Ascending aorta (tissue), 2 donors: ENCODE measurements at regions not wholly inside any gene's neighbourhood (a gene's known extent, or its start where the extent isn't known, plus 50 kb on each side); places are given as distances from the start of the nearest gene placed in this dataset.
A peak's percentile ranks its signal among the peaks of the same experiment; 100 is the strongest.

Experiments
- DNase-seq, 2 donors: peaks; one replicate each; pipeline ENCODE4 v3.0.0-alpha.2; 2019; ENCODE audit warnings: low spot score in 2 of 2
- H3K27ac ChIP-seq, 2 donors: fragments of 200-600 bp; sonication (generic); one replicate each; pipeline ENCODE4 v1.5.1; 2016 to 2017; ENCODE audit warnings: mild to moderate bottlenecking in 1 of 2
- H3K27me3 ChIP-seq: fragments of 200-600 bp; sonication (generic); one replicate; pipeline ENCODE4 v1.5.1; 2017
- H3K36me3 ChIP-seq, 2 donors: fragments of 200-600 bp; sonication (generic); one replicate each; pipeline ENCODE4 v1.5.1; 2016
- H3K4me1 ChIP-seq, 2 donors: fragments of 200-600 bp; sonication (generic); one replicate each; pipeline ENCODE4 v1.5.1; 2016 to 2017; ENCODE audit warnings: mild to moderate bottlenecking in 1 of 2
- H3K4me3 ChIP-seq, 2 donors: fragments of 200-600 bp; sonication (generic); one replicate each; pipeline ENCODE4 v1.5.1; 2016 to 2017; ENCODE audit warnings: mild to moderate bottlenecking in 1 of 2
- H3K9me3 ChIP-seq, 2 donors: fragments of 200-600 bp; sonication (generic); one replicate each; pipeline ENCODE4 v1.5.1; 2016
- CTCF ChIP-seq, 3 experiments: fragments of 200-600 bp in 2 of 3; fragments of 450-650 bp in 1 of 3; sonication (generic) in 2 of 3; IDR thresholded peaks; one replicate each; pipeline ENCODE4 v1.5.1; 2016 to 2019; ENCODE audit warnings: antibody characterized with exemption in 3 of 3, mild to moderate bottlenecking in 1 of 3, moderate library complexity in 1 of 3
- intact Hi-C: fragments of 100-400 bp; cut with DNase I; formaldehyde crosslinking; loops from one replicate; pipeline ENCODE4 v1.15.1; 2023

GRCh38 chr20:24108581-24108980 lies 120.0 kb upstream of the GGTLC1 start:
- no peaks in the 10 kb centered on the region for H3K4me1 ChIP-seq
- no peak overlapping the region for H3K27ac ChIP-seq
- intact Hi-C loops = no loop called here
- no peaks in the 10 kb centered on the region for H3K36me3 ChIP-seq
- H3K4me3 ChIP-seq = no peak overlapping the region
- H3K27me3 ChIP-seq = no peaks in the 10 kb centered on the region
- TF ChIP-seq CTCF (IDR thresholded peaks at IDR 0.05) = no peak
- DNase-seq = no peak
- no peaks in the 10 kb centered on the region for H3K9me3 ChIP-seq

- Histone ChIP-seq H3K27ac (no peak overlapping the region), H3K27me3 (no peaks in the 10 kb centered on the region), H3K9me3 (no peaks in the 10 kb centered on the region), H3K4me1 (no peaks in the 10 kb centered on the region), H3K4me3 (no peak overlapping the region), H3K36me3 (no peaks in the 10 kb centered on the region)
- intact Hi-C loops = no loop called here
- DNase-seq = no peak
- no peak for TF ChIP-seq CTCF (IDR thresholded peaks at IDR 0.05)
Observed at GRCh38 chr20:24106801-24107445, 118.3 kb upstream of the GGTLC1 start.

GRCh38 chr20:24106150-24106800 lies 117.7 kb upstream of the GGTLC1 start:
- Histone ChIP-seq H3K4me3 (no peak overlapping the region), H3K27me3 (no peaks in the 10 kb centered on the region), H3K4me1 (no peaks in the 10 kb centered on the region), H3K9me3 (no peaks in the 10 kb centered on the region), H3K27ac (no peak overlapping the region), H3K36me3 (no peaks in the 10 kb centered on the region)
- intact Hi-C loops = no loop called here
- TF ChIP-seq CTCF (IDR thresholded peaks at IDR 0.05) = no peak
- no peak for DNase-seq

- Histone ChIP-seq H3K27ac (no peak overlapping the region), H3K36me3 (no peaks in the 10 kb centered on the region), H3K9me3 (no peaks in the 10 kb centered on the region), H3K4me3 (no peak overlapping the region), H3K4me1 (no peaks in the 10 kb centered on the region), H3K27me3 (no peaks in the 10 kb centered on the region)
- intact Hi-C loops = no loop called here
- DNase-seq = no peak
- TF ChIP-seq CTCF (IDR thresholded peaks at IDR 0.05) = no peak
Observed at GRCh38 chr20:24102749-24103333, 114.3 kb upstream of the GGTLC1 start.

GRCh38 chr20:24102290-24102689 lies 113.7 kb upstream of the GGTLC1 start:
- intact Hi-C loops = no loop called here
- Histone ChIP-seq H3K27me3 (no peaks in the 10 kb centered on the region), H3K9me3 (no peaks in the 10 kb centered on the region), H3K4me3 (no peak overlapping the region), H3K4me1 (no peaks in the 10 kb centered on the region), H3K36me3 (no peaks in the 10 kb centered on the region), H3K27ac (no peak overlapping the region)
- TF ChIP-seq CTCF (IDR thresholded peaks at IDR 0.05) = peak in 1 of 3 experiments; percentile 10
- DNase-seq = no peak
